Stomach (tissue), 4 donors: ENCODE measurements at regions not wholly inside any gene's neighbourhood (a gene's known extent, or its start where the extent isn't known, plus 50 kb on each side); places are given as distances from the start of the nearest gene placed in this dataset.

Experiments used
- EP300 ChIP-seq: sonication (generic); formaldehyde crosslinking; IDR thresholded peaks from one replicate; pipeline ENCODE4 v1.6.1; 2017; ENCODE audit warnings: antibody characterized with exemption
- POLR2A ChIP-seq, 4 donors: fragments of 450-650 bp; IDR thresholded peaks; one replicate each; pipeline ENCODE4 v1.6.1; 2016; ENCODE audit warnings: antibody characterized with exemption in 4 of 4, control low read depth in 2 of 4, mild to moderate bottlenecking in 1 of 4, moderate library complexity in 1 of 4
- POLR2AphosphoS5 ChIP-seq, 3 donors: sonication (generic); formaldehyde crosslinking; IDR thresholded peaks; one replicate each; pipeline ENCODE4 v1.6.1; 2016; ENCODE audit warnings: antibody characterized with exemption in 3 of 3
- TF ChIP-seq, protein P1 (sequence below), 7 experiments: fragments of 450-650 bp in 4 of 7; fragments of 200-600 bp in 3 of 7; sonication (generic) in 3 of 7; IDR thresholded peaks; one replicate each; pipeline ENCODE4 v1.5.1; 2016 to 2019; ENCODE audit warnings: antibody characterized with exemption in 7 of 7, control low read depth in 2 of 7, mild to moderate bottlenecking in 1 of 7

GRCh38 chr18:71433373-71433772, 1110.8 kb downstream of the CBLN2 start:
- TF ChIP-seq, protein P1, sequence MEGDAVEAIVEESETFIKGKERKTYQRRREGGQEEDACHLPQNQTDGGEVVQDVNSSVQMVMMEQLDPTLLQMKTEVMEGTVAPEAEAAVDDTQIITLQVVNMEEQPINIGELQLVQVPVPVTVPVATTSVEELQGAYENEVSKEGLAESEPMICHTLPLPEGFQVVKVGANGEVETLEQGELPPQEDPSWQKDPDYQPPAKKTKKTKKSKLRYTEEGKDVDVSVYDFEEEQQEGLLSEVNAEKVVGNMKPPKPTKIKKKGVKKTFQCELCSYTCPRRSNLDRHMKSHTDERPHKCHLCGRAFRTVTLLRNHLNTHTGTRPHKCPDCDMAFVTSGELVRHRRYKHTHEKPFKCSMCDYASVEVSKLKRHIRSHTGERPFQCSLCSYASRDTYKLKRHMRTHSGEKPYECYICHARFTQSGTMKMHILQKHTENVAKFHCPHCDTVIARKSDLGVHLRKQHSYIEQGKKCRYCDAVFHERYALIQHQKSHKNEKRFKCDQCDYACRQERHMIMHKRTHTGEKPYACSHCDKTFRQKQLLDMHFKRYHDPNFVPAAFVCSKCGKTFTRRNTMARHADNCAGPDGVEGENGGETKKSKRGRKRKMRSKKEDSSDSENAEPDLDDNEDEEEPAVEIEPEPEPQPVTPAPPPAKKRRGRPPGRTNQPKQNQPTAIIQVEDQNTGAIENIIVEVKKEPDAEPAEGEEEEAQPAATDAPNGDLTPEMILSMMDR (IDR thresholded peaks at IDR 0.05): no peak
- no peak for TF ChIP-seq POLR2A (IDR thresholded peaks at IDR 0.05)
- no peak for TF ChIP-seq POLR2AphosphoS5 (IDR thresholded peaks at IDR 0.05)
- no peak for TF ChIP-seq EP300
